GM23338 (cell line): ENCODE measurements at regions not wholly inside any gene's neighbourhood (a gene's known extent, or its start where the extent isn't known, plus 50 kb on each side); places are given as distances from the start of the nearest gene placed in this dataset.

Experiments
- CREB1 ChIP-seq: fragments of 250-450 bp; sonication (Bioruptor Pico); IDR thresholded peaks from 2 replicates; pipeline ENCODE4 v1.5.0; 2020; ENCODE audit warnings: low read depth, mild to moderate bottlenecking, moderate library complexity
- EZH2 ChIP-seq: fragments of 200-600 bp; sonication (generic); IDR thresholded peaks from one replicate; pipeline ENCODE4 v1.8.0; 2017; ENCODE audit warnings: antibody characterized with exemption, mild to moderate bottlenecking, low read depth; ENCODE audit not compliant: unreplicated experiment
- EZH2phosphoT487 ChIP-seq: fragments of 200-600 bp; sonication (generic); IDR thresholded peaks from one replicate; pipeline ENCODE4 v1.8.1; 2018; ENCODE audit warnings: antibody characterized with exemption; ENCODE audit not compliant: unreplicated experiment
- JUNB ChIP-seq: IDR thresholded peaks from one replicate; pipeline ENCODE4 v1.6.1; 2016; ENCODE audit warnings: antibody characterized with exemption; ENCODE audit not compliant: unreplicated experiment
- NANOG ChIP-seq: IDR thresholded peaks from 2 replicates; pipeline ENCODE4 v1.6.1; 2016; ENCODE audit warnings: antibody characterized with exemption, borderline replicate concordance
- POLR2AphosphoS5 ChIP-seq: IDR thresholded peaks from 2 replicates; pipeline ENCODE4 v1.6.1; 2016; ENCODE audit warnings: antibody characterized with exemption, low read depth
- STAT1 ChIP-seq: IDR thresholded peaks from one replicate; pipeline ENCODE4 v1.6.1; 2016; ENCODE audit warnings: antibody characterized with exemption; ENCODE audit not compliant: unreplicated experiment
- TF ChIP-seq, protein P1 (sequence below), 2 experiments: fragments of 200-600 bp in 1 of 2; sonication (generic) in 1 of 2; conservative IDR thresholded peaks; 2 replicates each; pipeline versions ENCODE4 v1.5.1 to v1.6.1; 2016 to 2017; ENCODE audit warnings: antibody characterized with exemption in 2 of 2, low read depth in 2 of 2, mild to moderate bottlenecking in 2 of 2, moderate library complexity in 1 of 2
- TF ChIP-seq, protein P2 (sequence below): IDR thresholded peaks from one replicate; pipeline ENCODE4 v1.6.1; 2018; ENCODE audit warnings: antibody characterized with exemption; ENCODE audit not compliant: unreplicated experiment
- TF ChIP-seq, protein P3 (sequence below): IDR thresholded peaks from 2 replicates; pipeline ENCODE4 v1.6.1; 2016; ENCODE audit warnings: antibody characterized with exemption
- TF ChIP-seq, protein P4 (sequence below): fragments of 250-450 bp; sonication (Bioruptor Pico); IDR thresholded peaks from 2 replicates; pipeline ENCODE4 v1.5.0; 2020; ENCODE audit warnings: mild to moderate bottlenecking, moderate library complexity

DNA sequence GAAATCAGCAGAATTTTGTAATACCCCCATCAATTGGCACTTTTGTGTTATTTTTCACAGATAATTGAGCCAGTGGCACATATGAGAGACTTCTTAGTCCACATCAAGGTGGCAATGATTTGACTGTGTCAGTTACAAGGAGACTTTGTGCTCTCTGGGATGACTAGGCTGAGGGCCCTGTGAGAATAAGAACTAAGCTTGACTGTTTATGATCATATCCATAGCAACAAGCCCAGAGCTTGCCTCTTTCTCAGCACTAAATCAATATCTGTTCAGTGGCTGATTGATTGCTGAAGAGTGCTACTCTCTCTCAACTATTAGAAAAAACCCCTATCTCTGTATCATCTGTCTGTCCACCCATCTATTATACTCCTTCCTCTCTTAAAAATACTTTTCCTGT is 185.3 kb upstream of the PLPP4 start:
- TF ChIP-seq, protein P1, sequence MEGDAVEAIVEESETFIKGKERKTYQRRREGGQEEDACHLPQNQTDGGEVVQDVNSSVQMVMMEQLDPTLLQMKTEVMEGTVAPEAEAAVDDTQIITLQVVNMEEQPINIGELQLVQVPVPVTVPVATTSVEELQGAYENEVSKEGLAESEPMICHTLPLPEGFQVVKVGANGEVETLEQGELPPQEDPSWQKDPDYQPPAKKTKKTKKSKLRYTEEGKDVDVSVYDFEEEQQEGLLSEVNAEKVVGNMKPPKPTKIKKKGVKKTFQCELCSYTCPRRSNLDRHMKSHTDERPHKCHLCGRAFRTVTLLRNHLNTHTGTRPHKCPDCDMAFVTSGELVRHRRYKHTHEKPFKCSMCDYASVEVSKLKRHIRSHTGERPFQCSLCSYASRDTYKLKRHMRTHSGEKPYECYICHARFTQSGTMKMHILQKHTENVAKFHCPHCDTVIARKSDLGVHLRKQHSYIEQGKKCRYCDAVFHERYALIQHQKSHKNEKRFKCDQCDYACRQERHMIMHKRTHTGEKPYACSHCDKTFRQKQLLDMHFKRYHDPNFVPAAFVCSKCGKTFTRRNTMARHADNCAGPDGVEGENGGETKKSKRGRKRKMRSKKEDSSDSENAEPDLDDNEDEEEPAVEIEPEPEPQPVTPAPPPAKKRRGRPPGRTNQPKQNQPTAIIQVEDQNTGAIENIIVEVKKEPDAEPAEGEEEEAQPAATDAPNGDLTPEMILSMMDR (conservative IDR thresholded peaks at IDR 0.05; ENCODE audit: low read depth in 2 of 2), result no peak
- TF ChIP-seq STAT1 (no peak), POLR2AphosphoS5 (no peak), EZH2 (no peak), CREB1 (CRISPR knock-in tag) (no peak), EZH2phosphoT487 (no peak), NANOG (no peak), JUNB (no peak)
- TF ChIP-seq, protein P2, sequence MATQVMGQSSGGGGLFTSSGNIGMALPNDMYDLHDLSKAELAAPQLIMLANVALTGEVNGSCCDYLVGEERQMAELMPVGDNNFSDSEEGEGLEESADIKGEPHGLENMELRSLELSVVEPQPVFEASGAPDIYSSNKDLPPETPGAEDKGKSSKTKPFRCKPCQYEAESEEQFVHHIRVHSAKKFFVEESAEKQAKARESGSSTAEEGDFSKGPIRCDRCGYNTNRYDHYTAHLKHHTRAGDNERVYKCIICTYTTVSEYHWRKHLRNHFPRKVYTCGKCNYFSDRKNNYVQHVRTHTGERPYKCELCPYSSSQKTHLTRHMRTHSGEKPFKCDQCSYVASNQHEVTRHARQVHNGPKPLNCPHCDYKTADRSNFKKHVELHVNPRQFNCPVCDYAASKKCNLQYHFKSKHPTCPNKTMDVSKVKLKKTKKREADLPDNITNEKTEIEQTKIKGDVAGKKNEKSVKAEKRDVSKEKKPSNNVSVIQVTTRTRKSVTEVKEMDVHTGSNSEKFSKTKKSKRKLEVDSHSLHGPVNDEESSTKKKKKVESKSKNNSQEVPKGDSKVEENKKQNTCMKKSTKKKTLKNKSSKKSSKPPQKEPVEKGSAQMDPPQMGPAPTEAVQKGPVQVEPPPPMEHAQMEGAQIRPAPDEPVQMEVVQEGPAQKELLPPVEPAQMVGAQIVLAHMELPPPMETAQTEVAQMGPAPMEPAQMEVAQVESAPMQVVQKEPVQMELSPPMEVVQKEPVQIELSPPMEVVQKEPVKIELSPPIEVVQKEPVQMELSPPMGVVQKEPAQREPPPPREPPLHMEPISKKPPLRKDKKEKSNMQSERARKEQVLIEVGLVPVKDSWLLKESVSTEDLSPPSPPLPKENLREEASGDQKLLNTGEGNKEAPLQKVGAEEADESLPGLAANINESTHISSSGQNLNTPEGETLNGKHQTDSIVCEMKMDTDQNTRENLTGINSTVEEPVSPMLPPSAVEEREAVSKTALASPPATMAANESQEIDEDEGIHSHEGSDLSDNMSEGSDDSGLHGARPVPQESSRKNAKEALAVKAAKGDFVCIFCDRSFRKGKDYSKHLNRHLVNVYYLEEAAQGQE, result no peak
- TF ChIP-seq, protein P3, sequence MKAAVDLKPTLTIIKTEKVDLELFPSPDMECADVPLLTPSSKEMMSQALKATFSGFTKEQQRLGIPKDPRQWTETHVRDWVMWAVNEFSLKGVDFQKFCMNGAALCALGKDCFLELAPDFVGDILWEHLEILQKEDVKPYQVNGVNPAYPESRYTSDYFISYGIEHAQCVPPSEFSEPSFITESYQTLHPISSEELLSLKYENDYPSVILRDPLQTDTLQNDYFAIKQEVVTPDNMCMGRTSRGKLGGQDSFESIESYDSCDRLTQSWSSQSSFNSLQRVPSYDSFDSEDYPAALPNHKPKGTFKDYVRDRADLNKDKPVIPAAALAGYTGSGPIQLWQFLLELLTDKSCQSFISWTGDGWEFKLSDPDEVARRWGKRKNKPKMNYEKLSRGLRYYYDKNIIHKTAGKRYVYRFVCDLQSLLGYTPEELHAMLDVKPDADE, result no peak
- TF ChIP-seq, protein P4, sequence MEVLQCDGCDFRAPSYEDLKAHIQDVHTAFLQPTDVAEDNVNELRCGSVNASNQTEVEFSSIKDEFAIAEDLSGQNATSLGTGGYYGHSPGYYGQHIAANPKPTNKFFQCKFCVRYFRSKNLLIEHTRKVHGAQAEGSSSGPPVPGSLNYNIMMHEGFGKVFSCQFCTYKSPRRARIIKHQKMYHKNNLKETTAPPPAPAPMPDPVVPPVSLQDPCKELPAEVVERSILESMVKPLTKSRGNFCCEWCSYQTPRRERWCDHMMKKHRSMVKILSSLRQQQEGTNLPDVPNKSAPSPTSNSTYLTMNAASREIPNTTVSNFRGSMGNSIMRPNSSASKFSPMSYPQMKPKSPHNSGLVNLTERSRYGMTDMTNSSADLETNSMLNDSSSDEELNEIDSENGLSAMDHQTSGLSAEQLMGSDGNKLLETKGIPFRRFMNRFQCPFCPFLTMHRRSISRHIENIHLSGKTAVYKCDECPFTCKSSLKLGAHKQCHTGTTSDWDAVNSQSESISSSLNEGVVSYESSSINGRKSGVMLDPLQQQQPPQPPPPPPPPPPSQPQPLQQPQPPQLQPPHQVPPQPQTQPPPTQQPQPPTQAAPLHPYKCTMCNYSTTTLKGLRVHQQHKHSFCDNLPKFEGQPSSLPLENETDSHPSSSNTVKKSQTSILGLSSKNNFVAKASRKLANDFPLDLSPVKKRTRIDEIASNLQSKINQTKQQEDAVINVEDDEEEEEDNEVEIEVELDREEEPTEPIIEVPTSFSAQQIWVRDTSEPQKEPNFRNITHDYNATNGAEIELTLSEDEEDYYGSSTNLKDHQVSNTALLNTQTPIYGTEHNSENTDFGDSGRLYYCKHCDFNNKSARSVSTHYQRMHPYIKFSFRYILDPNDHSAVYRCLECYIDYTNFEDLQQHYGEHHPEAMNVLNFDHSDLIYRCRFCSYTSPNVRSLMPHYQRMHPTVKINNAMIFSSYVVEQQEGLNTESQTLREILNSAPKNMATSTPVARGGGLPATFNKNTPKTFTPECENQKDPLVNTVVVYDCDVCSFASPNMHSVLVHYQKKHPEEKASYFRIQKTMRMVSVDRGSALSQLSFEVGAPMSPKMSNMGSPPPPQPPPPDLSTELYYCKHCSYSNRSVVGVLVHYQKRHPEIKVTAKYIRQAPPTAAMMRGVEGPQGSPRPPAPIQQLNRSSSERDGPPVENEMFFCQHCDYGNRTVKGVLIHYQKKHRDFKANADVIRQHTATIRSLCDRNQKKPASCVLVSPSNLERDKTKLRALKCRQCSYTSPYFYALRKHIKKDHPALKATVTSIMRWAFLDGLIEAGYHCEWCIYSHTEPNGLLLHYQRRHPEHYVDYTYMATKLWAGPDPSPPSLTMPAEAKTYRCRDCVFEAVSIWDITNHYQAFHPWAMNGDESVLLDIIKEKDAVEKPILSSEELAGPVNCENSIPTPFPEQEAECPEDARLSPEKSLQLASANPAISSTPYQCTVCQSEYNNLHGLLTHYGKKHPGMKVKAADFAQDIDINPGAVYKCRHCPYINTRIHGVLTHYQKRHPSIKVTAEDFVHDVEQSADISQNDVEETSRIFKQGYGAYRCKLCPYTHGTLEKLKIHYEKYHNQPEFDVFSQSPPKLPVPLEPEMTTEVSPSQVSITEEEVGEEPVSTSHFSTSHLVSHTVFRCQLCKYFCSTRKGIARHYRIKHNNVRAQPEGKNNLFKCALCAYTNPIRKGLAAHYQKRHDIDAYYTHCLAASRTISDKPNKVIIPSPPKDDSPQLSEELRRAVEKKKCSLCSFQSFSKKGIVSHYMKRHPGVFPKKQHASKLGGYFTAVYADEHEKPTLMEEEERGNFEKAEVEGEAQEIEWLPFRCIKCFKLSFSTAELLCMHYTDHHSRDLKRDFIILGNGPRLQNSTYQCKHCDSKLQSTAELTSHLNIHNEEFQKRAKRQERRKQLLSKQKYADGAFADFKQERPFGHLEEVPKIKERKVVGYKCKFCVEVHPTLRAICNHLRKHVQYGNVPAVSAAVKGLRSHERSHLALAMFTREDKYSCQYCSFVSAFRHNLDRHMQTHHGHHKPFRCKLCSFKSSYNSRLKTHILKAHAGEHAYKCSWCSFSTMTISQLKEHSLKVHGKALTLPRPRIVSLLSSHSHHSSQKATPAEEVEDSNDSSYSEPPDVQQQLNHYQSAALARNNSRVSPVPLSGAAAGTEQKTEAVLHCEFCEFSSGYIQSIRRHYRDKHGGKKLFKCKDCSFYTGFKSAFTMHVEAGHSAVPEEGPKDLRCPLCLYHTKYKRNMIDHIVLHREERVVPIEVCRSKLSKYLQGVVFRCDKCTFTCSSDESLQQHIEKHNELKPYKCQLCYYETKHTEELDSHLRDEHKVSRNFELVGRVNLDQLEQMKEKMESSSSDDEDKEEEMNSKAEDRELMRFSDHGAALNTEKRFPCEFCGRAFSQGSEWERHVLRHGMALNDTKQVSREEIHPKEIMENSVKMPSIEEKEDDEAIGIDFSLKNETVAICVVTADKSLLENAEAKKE (CRISPR knock-in tag), result no peak
